Nephron (organoid): ENCODE measurements at regions not wholly inside any gene's neighbourhood (a gene's known extent, or its start where the extent isn't known, plus 50 kb on each side); places are given as distances from the start of the nearest gene placed in this dataset.

Experiments
- H3K27ac Mint-ChIP-seq, 3 experiments: 2 replicates each; pipeline ENCODE4 v1.8.0; 2020; ENCODE audit warnings: mixed read lengths in 3 of 3, mild to moderate bottlenecking in 2 of 3, moderate library complexity in 1 of 3
- H3K27me3 Mint-ChIP-seq: 2 replicates; pipeline ENCODE4 v1.8.0; 2021; ENCODE audit warnings: low read depth, mild to moderate bottlenecking, moderate library complexity, mixed read lengths
- H3K36me3 Mint-ChIP-seq: 2 replicates; pipeline ENCODE4 v1.8.0; 2020; ENCODE audit warnings: low read depth, mixed read lengths
- H3K4me1 Mint-ChIP-seq: 2 replicates; pipeline ENCODE4 v1.8.0; 2020; ENCODE audit warnings: mixed read lengths
- H3K4me3 Mint-ChIP-seq, 3 experiments: 2 replicates each; pipeline ENCODE4 v1.8.0; 2020; ENCODE audit warnings: mild to moderate bottlenecking in 3 of 3, mixed read lengths in 3 of 3, moderate library complexity in 2 of 3
- H3K9me3 Mint-ChIP-seq: 2 replicates; pipeline ENCODE4 v1.8.0; 2020; ENCODE audit warnings: mixed read lengths
- TF ChIP-seq, protein P1 (sequence below), 3 experiments: fragments of 200-600 bp; sonication (generic); IDR thresholded peaks; one replicate each; pipeline ENCODE4 v1.5.0; 2021; ENCODE audit warnings: antibody characterized with exemption in 3 of 3; ENCODE audit not compliant: unreplicated experiment in 3 of 3

DNA sequence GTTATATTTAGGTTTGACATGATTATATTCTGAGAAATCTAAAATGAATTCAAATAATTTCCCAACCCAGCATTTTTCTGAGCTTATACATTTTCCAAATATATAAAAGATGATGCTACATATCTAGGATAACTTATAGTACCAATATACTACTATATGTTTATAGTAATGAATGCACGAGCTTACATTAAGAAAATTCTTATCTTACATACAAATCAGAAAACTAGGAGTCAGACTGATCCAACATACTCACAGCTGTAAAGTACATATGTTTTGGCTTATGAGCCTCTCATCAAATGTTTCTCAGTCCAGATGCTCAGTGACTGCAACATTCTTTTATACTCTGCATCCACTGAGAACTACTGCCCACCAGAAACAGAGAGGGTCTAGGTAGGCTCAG, 491.3 kb upstream of the KLF12 start:
- Mint-ChIP-seq H3K27ac (no peak overlapping the region), H3K9me3 (peaks cover 3% of the 10 kb centered on the region), H3K27me3 (no peaks in the 10 kb centered on the region), H3K4me3 (no peak overlapping the region), H3K4me1 (no peaks in the 10 kb centered on the region), H3K36me3 (no peaks in the 10 kb centered on the region)
- TF ChIP-seq, protein P1, sequence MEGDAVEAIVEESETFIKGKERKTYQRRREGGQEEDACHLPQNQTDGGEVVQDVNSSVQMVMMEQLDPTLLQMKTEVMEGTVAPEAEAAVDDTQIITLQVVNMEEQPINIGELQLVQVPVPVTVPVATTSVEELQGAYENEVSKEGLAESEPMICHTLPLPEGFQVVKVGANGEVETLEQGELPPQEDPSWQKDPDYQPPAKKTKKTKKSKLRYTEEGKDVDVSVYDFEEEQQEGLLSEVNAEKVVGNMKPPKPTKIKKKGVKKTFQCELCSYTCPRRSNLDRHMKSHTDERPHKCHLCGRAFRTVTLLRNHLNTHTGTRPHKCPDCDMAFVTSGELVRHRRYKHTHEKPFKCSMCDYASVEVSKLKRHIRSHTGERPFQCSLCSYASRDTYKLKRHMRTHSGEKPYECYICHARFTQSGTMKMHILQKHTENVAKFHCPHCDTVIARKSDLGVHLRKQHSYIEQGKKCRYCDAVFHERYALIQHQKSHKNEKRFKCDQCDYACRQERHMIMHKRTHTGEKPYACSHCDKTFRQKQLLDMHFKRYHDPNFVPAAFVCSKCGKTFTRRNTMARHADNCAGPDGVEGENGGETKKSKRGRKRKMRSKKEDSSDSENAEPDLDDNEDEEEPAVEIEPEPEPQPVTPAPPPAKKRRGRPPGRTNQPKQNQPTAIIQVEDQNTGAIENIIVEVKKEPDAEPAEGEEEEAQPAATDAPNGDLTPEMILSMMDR (IDR thresholded peaks at IDR 0.05; ENCODE audit: unreplicated experiment in 3 of 3): no peak

DNA sequence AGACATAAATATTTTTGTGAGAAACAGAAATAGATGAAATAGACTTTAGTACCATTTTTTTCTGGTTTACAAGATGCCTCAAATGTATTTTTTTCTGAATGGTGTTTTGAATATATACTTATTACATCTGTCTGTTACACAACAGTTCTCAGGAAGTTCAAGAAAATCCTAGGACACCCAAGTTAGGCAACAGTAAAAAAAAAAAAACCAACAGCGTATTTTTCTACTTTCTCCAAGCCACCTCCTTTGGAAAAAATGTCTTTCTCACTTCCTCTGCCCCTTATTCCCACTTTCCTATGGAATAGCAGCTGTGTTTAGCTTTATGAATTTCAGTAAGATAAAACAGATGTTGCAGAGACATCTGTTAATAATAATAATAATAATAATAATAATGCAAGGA, 489.6 kb upstream of the KLF12 start:
- H3K4me3 Mint-ChIP-seq: no peak overlapping the region
- peaks cover 3% of the 10 kb centered on the region for H3K9me3 Mint-ChIP-seq
- H3K4me1 Mint-ChIP-seq: no peaks in the 10 kb centered on the region
- TF ChIP-seq, protein P1 (IDR thresholded peaks at IDR 0.05; ENCODE audit: unreplicated experiment in 3 of 3): no peak
- H3K27me3 Mint-ChIP-seq: no peaks in the 10 kb centered on the region
- H3K36me3 Mint-ChIP-seq: no peaks in the 10 kb centered on the region
- H3K27ac Mint-ChIP-seq: no peak overlapping the region

DNA sequence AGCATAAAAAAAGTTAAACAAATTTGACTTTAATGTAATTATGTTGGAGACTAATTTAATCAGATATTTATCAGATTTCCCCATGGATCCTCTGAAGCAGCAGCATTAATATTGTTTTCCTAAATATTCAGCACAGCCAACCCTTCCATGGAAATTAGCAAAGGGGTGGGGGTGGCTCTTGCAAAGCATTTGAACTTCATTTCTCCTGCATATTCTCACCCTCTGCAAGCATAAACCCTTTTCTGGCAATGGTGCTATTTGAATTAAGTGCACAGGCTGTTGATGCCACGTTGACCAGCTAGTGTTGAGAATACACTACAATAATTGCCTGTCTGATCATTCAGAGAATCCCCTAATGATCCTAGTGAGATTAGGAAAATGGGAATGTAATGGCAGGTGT, 488.1 kb upstream of the KLF12 start:
- Mint-ChIP-seq H3K4me3 (no peak overlapping the region), H3K4me1 (no peaks in the 10 kb centered on the region), H3K36me3 (no peaks in the 10 kb centered on the region), H3K27ac (no peak overlapping the region), H3K27me3 (no peaks in the 10 kb centered on the region), H3K9me3 (peaks cover 5% of the 10 kb centered on the region)
- TF ChIP-seq, protein P1 (IDR thresholded peaks at IDR 0.05; ENCODE audit: unreplicated experiment in 3 of 3): no peak

DNA sequence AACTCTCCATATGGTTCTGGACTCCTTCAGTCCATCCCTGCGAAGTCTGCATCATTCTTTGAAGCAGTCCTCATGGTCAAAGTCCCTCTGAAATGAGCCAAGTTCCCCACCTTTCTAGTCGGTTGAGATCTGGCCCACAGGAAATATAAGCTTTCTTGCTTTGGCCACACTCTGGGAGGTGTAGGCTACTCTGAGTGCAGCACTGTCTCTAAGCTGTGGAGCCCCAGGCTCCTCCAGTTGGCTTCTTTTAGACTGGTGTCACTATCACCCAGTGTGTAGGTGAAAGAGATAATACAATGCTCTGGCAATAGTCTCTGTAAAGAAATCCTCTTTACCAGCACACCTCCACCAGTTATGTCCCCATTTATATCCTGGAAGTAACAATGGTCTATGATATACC, 486.5 kb upstream of the KLF12 start:
- Mint-ChIP-seq H3K4me3 (no peak overlapping the region), H3K9me3 (peaks cover 11% of the 10 kb centered on the region), H3K27me3 (no peaks in the 10 kb centered on the region), H3K27ac (no peak overlapping the region), H3K36me3 (no peaks in the 10 kb centered on the region), H3K4me1 (no peaks in the 10 kb centered on the region)
- TF ChIP-seq, protein P1 (IDR thresholded peaks at IDR 0.05; ENCODE audit: unreplicated experiment in 3 of 3): no peak

DNA sequence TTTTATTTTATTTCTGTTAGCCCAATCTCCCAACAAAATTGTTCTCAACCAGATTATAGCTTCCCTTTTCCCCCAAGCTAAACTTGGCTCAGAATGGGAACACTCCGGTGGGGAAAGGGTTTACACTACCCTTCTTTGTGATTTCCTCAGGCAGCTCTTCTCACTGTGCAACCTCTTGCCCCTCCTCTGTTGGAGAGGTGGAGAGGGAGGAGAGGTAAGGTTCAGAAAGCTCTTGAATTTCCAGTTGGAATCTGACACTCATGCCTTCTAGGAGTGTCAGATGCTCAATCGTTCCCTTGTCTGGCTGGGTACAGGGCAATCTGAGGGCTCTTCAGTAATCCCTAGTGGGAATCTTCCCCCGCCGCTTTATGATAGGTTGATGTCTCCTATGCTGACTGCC, 486.1 kb upstream of the KLF12 start:
- H3K4me3 Mint-ChIP-seq: no peak overlapping the region
- TF ChIP-seq, protein P1 (IDR thresholded peaks at IDR 0.05; ENCODE audit: unreplicated experiment in 3 of 3): no peak
- H3K27me3 Mint-ChIP-seq: no peaks in the 10 kb centered on the region
- no peak overlapping the region for H3K27ac Mint-ChIP-seq
- no peaks in the 10 kb centered on the region for H3K4me1 Mint-ChIP-seq
- no peaks in the 10 kb centered on the region for H3K36me3 Mint-ChIP-seq
- peaks cover 11% of the 10 kb centered on the region for H3K9me3 Mint-ChIP-seq

DNA sequence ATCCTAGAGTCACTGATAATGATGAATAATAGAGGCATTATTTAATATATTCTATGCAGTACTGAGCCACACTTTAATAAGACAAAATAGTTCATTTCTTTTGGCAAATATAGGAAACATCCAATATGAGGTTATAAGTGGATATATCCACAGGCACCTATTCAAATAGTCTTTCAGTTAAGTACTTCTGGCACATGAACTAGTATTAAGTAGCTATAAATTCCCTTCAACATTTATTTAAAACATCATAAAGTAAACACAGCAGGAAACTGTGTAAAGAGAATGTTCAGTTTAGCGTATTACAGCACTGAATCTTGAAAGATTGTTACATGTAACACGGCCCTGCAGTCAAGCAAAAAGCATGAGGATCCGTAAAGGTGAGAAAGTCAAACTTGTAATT, 463.3 kb upstream of the KLF12 start:
- H3K4me1 Mint-ChIP-seq: peaks cover 4% of the 10 kb centered on the region
- TF ChIP-seq, protein P1 (IDR thresholded peaks at IDR 0.05; ENCODE audit: unreplicated experiment in 3 of 3): no peak
- no peaks in the 10 kb centered on the region for H3K27me3 Mint-ChIP-seq
- no peak overlapping the region for H3K4me3 Mint-ChIP-seq
- H3K36me3 Mint-ChIP-seq: no peaks in the 10 kb centered on the region
- peaks cover 9% of the 10 kb centered on the region for H3K9me3 Mint-ChIP-seq
- H3K27ac Mint-ChIP-seq: no peak overlapping the region
